ENCODE measurements at regions not wholly inside any gene's neighbourhood (a gene's known extent, or its start where the extent isn't known, plus 50 kb on each side); places are given as distances from the start of the nearest gene placed in this dataset.

DNA sequence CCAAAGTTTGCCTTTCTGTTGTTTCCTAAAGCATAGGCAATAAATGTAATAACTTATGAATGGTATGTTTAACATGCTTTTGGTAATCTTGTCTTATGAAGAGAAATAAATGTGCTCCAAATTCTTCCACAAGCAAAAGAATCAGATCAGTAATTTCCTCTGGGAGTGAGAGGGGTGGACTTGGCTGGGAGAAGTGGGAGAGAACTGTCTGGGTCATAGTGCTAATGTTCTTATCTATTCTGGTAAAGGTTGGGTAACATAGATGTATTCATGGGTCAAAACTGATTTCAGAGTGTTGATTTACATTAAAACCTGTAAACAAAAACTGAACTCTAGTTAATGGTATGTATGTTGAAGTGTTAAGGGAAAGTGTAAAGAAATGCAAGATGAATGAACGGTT is 211.7 kb upstream of the IRS2 start:
- TF ChIP-seq, protein P1, sequence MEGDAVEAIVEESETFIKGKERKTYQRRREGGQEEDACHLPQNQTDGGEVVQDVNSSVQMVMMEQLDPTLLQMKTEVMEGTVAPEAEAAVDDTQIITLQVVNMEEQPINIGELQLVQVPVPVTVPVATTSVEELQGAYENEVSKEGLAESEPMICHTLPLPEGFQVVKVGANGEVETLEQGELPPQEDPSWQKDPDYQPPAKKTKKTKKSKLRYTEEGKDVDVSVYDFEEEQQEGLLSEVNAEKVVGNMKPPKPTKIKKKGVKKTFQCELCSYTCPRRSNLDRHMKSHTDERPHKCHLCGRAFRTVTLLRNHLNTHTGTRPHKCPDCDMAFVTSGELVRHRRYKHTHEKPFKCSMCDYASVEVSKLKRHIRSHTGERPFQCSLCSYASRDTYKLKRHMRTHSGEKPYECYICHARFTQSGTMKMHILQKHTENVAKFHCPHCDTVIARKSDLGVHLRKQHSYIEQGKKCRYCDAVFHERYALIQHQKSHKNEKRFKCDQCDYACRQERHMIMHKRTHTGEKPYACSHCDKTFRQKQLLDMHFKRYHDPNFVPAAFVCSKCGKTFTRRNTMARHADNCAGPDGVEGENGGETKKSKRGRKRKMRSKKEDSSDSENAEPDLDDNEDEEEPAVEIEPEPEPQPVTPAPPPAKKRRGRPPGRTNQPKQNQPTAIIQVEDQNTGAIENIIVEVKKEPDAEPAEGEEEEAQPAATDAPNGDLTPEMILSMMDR (conservative IDR thresholded peaks at IDR 0.05 in 1 of 2, IDR thresholded peaks at IDR 0.05 in 1 of 2; ENCODE audit: extremely low read depth in 1 of 2, insufficient read depth in 1 of 2, low read depth in 1 of 2, low read length in 2 of 2), result no peak
- TF ChIP-seq EZH2 (IDR thresholded peaks at IDR 0.05; ENCODE audit: borderline replicate concordance, low read length), result no peak
